Right ventricle myocardium inferior (tissue), 1 donor: ENCODE measurements at regions not wholly inside any gene's neighbourhood (a gene's known extent, or its start where the extent isn't known, plus 50 kb on each side); places are given as distances from the start of the nearest gene placed in this dataset.
A peak's percentile ranks its signal among the peaks of the same experiment; 100 is the strongest.
"Not testable (repeated sequence)": the region's sequence is repeated elsewhere in the genome, so short reads cannot be mapped to it uniquely, and the experiment has no call there.

ENCODE experiments used
- ATAC-seq: fragments of 200-7000 bp; cut with Tn5 transposase; one replicate; pipeline ENCODE4 v1.9.1; 2020; ENCODE audit warnings: mild to moderate bottlenecking, moderate library complexity
- DNase-seq: peaks from one replicate; pipeline ENCODE4 v3.0.0; 2021; ENCODE audit errors: missing footprints
- intact Hi-C: fragments of 100-400 bp; cut with DNase I; formaldehyde crosslinking; loops from one replicate; pipeline ENCODE4 v1.11.0; 2022
- donor health status: DM: no; HTN: yes; CAD: no; lungs with severe emphysema.

GRCh38 chr2:39487398-39488250, 50.5 kb upstream of the MAP4K3 start:
- ATAC-seq (no peak), DNase-seq (no peak)
- intact Hi-C loops: no loop called here

DNA sequence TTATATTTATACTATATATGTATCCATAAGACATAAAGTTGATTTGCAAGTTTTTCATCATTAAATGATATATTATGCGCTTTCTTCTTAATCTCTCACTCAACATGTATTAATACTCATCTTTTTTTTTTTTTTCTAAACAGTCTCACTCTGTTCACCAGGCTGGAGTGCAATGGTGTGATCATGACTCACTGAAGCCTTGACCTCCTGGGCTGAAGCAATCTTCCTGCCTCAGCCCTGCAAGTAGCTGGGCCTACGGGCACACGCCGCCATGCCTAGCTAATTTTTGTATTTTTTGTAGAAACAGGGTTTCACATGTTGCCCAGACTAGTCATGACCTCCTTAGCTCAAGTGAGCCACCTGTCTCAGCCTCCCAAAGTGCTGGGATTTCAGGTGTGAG, 51.4 kb upstream of the MAP4K3 start:
- intact Hi-C loops: no loop called here
- ATAC-seq (no peak), DNase-seq (no peak)

GRCh38 chr2:39490586-39490985, 53.5 kb upstream of the MAP4K3 start:
- ATAC-seq (no peak), DNase-seq (no peak)
- intact Hi-C loops: no loop called here

DNA sequence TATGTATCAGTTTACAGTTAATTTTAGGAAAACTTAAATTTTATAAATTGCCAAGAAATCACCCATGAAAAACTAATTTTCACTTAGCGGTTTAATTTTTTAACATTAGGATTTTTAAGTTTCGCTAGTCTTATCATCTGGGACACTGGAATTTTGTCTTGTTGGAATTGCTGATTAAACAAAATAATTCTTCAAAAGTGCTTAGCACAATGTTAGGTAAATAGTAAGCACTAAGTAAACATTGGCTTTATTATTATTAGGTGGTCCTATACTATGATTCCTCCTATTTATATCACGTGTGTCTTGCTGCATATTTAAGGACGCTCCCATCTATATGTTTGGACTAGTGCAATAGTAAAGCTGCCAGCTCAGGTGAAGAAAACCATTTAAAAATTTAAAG, 54.6 kb upstream of the MAP4K3 start:
- intact Hi-C loops: no loop called here
- ATAC-seq: no peak
- no peak for DNase-seq

- intact Hi-C loops: no loop called here
- ATAC-seq: peak; percentile 68
- no peak for DNase-seq
These were observed 55.1 kb upstream of the MAP4K3 start for GRCh38 chr2:39492095-39492590.

GRCh38 chr2:39492716-39493115, 55.6 kb upstream of the MAP4K3 start:
- no peak for ATAC-seq
- intact Hi-C loops: no loop called here
- no peak for DNase-seq

DNA sequence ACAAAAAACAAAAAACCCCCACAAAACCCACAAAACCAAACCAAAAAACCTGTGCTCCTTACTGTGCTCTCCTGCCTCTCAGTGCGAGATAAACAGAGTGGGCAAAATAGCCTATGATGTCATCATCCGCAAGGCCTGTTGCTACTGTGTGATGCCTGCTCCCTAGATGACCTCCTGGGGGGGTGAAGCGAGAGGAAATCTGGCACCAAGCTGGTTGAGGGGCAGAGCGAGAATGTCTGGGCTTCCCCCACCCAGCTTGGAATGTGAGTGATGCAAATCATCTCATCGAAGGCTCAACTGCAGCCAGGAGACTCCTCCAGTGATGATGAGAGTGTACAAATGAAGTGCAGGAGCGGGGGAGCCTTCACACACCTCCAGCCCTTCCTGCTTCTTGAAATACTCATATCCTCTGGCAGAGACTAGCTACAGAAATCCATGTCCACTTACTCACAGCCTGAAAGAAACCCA, 57.7 kb upstream of the MAP4K3 start:
- intact Hi-C loops: no loop called here
- DNase-seq (no peak), ATAC-seq (no peak)

- intact Hi-C loops: no loop called here
- no peak for DNase-seq
- peak; percentile 77 for ATAC-seq
These were observed 60.2 kb upstream of the MAP4K3 start for GRCh38 chr2:39497082-39497801.

DNA sequence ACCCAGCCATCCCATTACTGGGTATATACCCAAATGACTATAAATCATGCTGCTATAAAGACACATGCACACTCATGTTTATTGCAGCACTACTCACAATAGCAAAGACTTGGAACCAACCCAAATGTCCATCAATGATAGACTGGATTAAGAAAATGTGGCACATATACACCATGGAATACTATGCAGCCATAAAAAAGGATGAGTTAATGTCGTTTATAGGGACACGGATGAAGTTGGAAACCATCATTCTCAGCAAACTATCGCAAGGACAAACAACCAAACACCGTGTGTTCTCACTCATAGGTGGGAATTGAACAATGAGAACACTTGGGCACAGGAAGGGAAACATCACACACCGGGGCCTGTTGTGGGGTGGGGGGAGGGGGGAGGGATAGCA, 61.1 kb upstream of the MAP4K3 start:
- intact Hi-C loops, ATAC-seq, DNase-seq: not testable (repeated sequence)

DNA sequence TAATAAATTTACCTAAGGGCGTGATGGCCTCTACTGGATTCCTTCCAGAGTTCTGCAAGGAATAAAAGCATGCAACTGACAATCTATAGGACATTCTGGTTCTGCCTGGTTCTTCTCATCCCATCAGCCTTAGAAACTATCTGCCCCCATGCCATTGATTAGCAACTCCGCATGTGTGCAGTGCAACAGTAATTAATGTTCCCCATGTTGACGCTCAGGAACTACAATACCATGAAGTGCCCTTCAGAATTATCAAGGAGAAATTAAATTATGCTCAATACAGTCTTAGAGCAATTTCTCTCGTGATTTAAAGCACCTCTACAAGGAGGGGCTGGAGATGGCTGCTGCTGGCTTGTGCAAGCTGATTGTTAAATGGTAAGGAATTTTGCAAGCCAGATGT, 61.7 kb upstream of the MAP4K3 start:
- DNase-seq (no peak), ATAC-seq (no peak)
- intact Hi-C loops: no loop called here

DNA sequence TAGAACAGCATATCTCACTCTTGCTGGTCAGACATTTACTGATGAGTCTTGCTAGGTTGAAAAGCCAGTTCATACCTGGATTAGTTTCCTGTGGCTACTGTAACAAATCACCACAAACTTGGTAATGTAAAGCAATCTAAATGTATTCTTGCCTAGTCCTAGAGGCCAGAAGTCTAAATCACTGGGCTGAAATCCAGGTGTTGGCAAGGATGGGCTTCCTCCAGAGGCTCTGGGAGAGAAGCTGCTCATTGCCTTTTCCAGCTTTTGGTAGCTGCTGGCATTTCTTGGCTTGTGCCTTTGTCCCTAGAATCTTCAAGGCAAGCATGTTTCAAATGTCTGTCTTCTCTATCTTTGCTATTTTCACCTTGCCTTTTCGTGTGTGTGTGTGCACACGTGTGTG, 62.3 kb upstream of the MAP4K3 start:
- ATAC-seq: no peak
- intact Hi-C loops: no loop called here
- no peak for DNase-seq

- ATAC-seq: no peak
- intact Hi-C loops: no loop called here
- no peak for DNase-seq
These were observed 64.3 kb upstream of the MAP4K3 start for GRCh38 chr2:39501412-39501811.

- ATAC-seq: no peak
- intact Hi-C loops: no loop called here
- DNase-seq: no peak
These were observed 66.2 kb upstream of the MAP4K3 start for GRCh38 chr2:39503277-39503676.

GRCh38 chr2:39504790-39505335, 67.8 kb upstream of the MAP4K3 start:
- ATAC-seq (peak; percentile 45), DNase-seq (no peak)
- intact Hi-C loops: no loop called here

DNA sequence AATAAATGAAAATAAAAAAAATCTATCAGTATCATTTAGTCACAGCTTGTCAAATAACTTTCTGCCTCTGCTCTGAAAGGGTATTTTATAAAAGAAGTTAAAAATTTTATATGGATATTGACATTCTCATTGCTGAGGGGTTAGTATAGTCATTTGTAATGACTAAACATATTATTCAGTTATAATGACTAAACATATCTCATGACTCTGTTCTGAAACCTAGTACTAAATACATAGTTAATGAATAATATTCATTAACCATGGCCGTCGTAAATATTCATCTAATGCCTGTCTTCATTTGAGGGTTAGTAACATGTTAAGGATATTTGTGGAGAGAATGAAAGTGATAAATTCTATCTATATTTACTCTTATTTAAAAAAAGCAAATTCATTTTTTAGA, 69.1 kb upstream of the MAP4K3 start:
- intact Hi-C loops: no loop called here

DNA sequence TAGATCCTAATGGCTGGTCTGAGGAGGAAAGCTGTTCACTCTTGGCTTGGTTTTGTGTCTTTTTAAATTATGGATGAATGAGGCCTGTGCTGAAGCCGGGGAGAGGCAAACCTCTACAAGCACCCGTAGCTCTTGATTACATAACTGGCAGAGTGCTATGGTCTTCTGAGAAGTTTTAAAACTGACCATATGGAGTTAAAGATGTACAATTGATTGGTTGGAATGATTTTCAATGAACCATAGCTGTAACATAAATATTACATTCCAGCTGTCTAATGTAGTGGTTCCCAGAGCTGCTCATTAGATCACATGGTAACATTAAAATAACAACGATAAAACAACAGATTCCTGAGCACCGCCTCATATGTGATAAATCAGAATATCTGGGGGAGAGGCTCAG, 71.1 kb upstream of the MAP4K3 start:
- no peak for DNase-seq
- ATAC-seq: no peak
- intact Hi-C loops: no loop called here

More for the DNA sequence above, 69.1 kb upstream of the MAP4K3 start:
- no peak for ATAC-seq
- no peak for DNase-seq

DNA sequence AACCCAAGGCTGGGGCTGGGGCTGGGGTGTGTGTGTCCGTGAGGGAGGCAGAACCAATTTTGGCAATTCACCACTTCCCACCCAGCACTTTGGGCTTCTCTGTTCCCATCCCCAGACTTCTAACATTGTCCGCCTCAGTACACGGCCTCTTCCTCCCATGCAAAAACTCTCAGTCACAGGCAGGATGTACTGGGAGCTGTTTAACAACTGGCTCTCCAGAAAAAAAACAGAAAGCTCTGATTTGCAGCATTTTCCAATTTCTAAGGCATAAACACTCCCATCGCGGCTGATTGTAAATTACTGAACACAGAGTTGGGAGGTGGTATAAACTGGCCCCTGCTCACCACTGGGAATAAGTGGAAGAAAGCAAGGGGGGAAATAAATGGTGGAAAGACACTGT, 73.1 kb upstream of the MAP4K3 start:
- DNase-seq (no peak), ATAC-seq (no peak)
- intact Hi-C loops: loop anchor here (5.0 to 10.0 kb wide), 3 partner anchors 73 to 215 kb away; partner anchors contain the start of gene MAP4K3

- intact Hi-C loops: loop anchor here (5.0 to 10.0 kb wide), 3 partner anchors 74 to 214 kb away; partner anchors contain the start of gene MAP4K3
- ATAC-seq: no peak
- no peak for DNase-seq
These were observed 74.1 kb upstream of the MAP4K3 start for GRCh38 chr2:39511219-39511604.

DNA sequence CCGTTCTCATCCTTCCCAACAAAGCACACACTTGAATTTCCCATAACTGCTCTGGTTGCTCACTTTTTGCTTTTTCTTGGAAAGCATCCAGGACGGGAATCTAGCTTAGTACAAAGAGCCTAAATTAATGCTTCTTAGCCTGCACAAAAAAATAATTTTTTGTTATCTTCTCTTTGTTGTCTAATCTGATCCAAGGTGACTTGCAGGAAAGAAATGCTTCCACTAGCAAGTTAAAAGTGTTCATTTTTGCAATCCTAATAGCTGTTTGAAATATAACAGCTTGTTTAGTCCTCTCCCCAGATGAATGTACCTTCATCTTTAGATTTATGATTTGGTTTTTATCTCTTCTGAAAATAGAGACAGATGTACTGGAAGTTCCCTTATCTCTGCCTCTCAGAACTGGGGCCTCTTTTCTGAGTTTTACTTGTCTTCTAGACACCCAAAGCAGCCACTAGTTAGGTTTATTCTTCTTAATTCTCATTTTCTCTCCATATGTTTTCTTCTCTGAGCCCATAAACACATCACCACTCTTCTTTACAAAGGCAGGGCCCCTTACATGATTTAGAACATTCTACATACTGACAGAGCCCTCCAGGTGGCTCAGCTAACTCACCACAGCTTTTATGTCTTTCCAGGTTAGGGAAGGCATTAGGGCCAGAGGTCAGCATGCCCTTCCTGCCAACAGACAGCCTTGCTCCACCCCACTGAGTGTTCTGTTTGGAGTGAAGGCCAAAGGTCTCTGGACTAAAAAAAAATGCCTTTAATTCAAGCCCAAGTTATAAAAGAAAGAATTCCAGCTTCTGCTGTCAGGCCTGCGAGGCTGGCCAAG, 74.7 kb upstream of the MAP4K3 start:
- DNase-seq (no peak), ATAC-seq (no peak)
- intact Hi-C loops: loop anchor here (5.0 to 10.0 kb wide), 3 partner anchors 75 to 213 kb away; partner anchors contain the start of gene MAP4K3
